NCI-H2196 treated with DMSO at 0.1 percent for 48 hours (cell line): ENCODE measurements at regions not wholly inside any gene's neighbourhood (a gene's known extent, or its start where the extent isn't known, plus 50 kb on each side); places are given as distances from the start of the nearest gene placed in this dataset.
"Not testable (repeated sequence)": the region's sequence is repeated elsewhere in the genome, so short reads cannot be mapped to it uniquely, and the experiment has no call there.

Source experiments
- DNase-seq: peaks from one replicate; lab custom pipeline; 2025; ENCODE audit not compliant: unreplicated experiment; lab: John Stamatoyannopoulos, UW

DNA sequence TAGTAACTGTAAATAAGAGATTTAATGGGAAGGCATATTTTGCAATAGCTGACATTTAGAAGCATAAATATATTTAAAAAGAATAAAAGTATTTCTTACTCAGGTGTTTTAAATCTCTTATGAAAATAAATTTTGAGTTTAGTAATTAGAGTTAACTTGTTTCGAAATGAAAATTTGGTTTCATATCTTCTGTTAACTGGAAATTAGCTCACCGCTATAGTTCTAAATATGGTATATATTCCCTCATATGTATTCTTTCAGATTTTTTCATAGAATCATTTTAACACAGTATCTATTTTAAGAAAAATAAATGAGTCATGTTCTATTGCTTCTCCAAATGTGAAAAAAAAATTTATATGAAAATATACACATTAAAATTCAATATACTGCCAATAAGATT is 434.1 kb downstream of the DTWD2 start:
- DNase-seq, result no peak

DNA sequence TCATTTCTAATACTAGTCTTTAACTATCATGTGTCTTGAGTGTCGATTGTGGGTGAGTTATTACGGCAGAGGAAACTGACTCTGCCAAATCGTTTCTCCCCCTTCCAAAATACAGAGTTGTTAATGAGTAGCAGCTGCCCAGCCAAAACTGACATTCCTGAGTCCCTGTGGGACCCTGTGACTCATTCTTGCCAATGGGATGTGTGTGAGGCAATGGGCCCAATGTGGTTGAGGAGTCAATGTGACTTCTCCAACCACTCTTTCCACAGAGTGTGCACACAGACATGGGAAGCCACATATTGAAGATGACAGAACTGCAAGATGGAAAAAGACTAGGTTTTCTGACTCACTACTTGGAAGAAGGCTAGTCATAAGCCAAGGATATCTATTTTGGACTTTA is 434.7 kb downstream of the DTWD2 start:
- DNase-seq, result no peak

- no peak for DNase-seq
These were observed 435.5 kb downstream of the DTWD2 start for GRCh38 chr5:118552731-118553360.

GRCh38 chr5:118552146-118552545 is 436.2 kb downstream of the DTWD2 start:
- DNase-seq, result no peak

DNA sequence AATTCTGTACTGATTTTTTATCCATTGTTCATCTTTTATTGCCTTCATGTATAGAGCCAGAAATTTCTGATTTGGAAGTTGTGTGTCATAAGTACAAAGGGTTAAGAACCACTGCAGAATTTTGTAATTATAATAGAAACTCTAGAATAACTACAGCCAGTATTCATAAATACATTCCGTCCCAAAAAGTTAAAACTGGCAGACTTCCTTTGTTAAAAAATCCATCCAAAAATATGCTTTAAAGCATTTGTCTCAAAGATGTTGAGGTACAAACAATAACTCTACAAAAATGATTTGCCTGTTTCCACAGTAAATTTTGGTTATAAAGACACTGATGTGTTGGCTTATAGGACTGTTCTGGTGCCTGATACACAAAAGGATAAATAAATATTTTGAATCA is 436.6 kb downstream of the DTWD2 start:
- no peak for DNase-seq

DNA sequence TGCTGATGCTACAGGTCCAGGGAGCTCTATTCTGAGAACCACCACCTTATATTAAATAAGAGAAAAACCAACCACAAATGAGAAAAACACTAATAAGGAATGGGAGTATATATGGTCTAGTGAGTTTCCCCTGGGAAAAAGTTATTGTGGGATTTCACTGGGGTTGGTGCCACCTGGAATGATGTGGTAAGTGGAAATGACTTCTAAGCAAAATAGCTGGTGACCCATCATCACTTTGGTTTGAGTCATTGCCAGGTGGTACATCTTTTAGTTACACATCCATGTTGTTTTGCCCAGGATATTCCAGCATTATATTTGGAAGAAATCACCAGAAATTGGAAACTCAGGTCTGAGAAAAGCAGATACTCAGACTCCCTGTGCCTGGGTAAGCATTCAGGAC is 437.3 kb downstream of the DTWD2 start:
- no peak for DNase-seq

DNA sequence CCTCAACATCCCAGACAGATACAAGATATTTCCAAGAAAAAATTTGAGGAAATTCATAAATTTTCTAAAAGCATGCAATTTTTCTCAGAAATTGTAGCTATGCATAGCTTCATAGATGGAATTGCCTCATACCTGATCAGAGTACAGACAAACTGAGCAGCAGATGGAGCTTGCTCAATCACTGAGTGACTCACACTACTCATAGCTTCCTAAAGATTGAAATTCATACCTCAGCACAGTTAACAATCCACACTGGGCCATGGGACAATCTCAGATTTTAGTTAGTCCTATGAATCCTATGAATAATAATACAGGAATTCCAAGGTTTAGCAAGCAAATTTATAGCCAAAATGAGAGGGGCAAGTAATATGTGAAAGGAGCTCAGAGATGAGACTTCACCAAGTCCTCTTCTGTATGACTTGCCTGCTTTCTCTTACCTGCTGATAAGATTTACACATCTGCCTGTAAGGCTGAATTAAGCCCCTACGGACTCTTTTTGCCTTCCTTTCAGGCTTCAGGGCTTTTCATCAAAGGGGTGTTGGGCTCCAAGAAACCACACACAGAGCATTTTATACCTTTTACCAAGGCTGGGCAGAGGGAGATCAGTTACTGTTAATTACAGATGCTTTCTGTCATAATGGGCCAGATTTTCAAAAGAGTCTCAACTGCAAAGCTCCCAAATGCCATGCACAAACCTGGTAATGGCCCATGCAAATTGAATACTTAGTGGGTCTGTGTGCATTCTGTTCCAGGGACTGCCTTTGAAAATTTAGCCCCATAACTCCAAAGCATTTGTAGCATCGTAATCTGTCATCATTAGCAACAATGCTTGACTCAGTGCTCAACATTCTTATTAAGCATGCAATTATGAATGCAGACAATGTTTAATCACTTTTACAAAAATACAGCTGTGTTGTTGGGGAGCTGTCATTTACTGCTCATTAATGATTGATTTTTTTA is 439.3 kb downstream of the DTWD2 start:
- no peak for DNase-seq

DNA sequence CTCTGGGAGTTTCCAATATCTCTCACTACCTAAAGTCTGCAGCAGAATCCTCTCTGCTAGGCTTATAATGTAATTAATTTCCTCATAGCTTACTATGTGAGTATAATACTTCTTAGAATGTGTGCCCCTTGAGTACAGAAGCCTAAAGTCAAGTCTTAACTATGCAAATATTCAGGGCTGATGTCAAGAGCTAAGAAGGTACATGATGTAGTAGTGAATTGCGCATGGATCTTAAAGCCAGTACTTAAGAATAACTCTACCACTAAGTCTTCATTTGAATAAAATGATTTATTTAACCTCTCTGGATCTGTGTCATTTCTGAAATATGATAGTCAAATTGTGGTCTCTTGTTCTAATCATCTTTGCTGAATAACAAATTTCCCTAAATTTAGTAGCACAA is 442.9 kb downstream of the DTWD2 start:
- no peak for DNase-seq

GRCh38 chr5:118544887-118545449 is 443.4 kb downstream of the DTWD2 start:
- DNase-seq, result no peak

- DNase-seq, result no peak
These were observed 454.4 kb downstream of the DTWD2 start for GRCh38 chr5:118533923-118534322.

GRCh38 chr5:118533156-118533555 is 455.2 kb downstream of the DTWD2 start:
- no peak for DNase-seq

DNA sequence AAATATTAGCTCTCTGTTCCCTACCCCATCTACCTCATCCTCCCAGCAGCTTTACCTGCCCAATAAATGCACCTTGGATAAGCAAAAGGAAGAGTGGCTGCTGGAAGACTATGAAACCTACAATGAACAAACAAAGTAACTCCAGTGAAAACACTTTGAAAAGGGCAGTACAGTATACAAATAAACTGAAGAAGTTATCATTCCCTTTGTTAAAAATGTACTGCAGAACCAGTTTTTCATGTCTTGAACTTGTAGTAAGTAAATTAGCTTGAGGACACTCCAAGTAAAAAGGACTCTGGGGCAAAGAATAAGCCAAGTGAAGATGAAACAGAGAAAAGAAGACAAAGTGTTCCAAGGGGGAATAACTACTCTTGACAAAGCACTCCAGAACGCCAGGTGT is 457.1 kb downstream of the DTWD2 start:
- DNase-seq, result no peak

DNA sequence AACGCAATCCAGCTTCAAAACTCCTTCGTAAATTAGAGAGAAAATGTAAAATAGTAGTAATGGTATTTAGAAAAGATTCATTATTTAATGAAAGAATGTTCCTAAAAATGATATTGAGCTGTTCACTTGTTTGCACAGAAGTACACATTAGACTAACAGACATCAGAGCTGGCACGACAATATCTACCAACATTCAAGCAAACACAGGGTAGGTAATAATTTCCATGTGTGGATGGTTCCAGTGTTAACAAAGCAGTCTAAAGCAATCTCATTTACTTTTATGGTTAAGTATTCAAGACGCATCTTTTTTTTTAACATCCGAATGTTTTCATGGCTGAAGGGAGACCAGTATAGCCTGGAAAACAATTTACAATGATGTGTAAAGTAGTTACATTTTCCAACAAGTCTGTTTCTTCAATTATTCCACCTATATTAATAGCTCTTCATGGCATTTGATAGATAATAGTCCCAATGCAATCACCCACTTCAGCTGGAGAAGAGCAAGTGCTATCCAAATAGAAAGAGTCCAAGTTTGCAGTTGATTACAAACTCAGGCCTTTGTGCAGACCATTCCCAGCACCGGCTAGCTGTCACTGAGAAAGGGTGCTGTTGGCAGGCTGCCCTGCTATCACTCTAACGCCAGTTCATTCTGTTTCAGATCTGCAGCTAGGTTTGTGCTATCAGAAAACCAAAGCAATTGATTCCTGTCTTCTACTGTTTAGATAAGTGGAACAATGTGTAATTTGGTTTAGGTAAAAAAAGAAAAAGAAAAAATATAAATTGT is 458.8 kb downstream of the DTWD2 start:
- no peak for DNase-seq

- DNase-seq, result no peak
These were observed 465.7 kb downstream of the DTWD2 start for GRCh38 chr5:118522626-118523025.

GRCh38 chr5:118520771-118521415 is 467.5 kb downstream of the DTWD2 start:
- no peak for DNase-seq

GRCh38 chr5:118519466-118519865 is 468.9 kb downstream of the DTWD2 start:
- no peak for DNase-seq

DNA sequence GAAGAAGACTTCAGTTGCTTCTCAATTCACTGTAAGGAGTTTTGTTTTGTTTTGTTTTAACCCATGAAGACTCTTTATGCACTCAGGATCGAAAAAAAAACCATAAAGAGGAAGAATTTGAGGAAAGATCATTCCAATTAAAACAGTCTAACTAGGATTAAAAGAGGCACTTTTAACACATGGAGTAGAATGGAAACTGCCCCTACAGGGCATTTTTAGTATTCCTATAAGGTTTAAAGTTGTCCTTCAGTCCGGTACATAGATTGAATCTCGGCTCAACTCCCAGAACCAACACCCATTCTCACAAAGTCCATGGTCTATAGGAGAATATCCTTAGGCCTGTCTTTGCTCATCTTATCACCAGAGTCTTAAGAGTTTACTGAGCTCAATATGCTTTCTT is 469.6 kb downstream of the DTWD2 start:
- DNase-seq, result no peak

GRCh38 chr5:118511846-118512245 is 476.5 kb downstream of the DTWD2 start:
- no peak for DNase-seq

GRCh38 chr5:118506217-118506852 is 482.0 kb downstream of the DTWD2 start:
- no peak for DNase-seq

DNA sequence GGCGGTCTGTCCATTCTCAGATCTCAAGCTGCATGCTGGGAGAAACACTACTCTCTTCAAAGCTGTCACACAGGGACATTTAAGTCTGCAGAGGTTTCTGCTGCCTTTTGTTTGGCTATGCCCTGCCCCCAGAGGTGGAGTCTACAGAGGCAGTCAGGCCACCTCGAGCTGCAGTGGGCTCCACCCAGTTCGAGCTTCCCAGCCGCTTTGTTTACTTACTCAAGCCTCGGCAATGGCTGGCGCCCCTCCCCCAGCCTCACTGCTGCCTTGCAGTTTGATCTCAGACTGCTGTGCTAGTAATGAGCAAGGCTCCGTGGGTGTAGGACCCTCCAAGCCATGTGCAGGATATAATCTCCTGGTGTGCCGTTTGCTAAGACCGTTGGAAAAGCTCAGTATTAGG is 486.1 kb downstream of the DTWD2 start:
- not testable (repeated sequence) for DNase-seq
